Cardiac muscle cell (in vitro differentiated cells and primary cell): ENCODE measurements at regions not wholly inside any gene's neighbourhood (a gene's known extent, or its start where the extent isn't known, plus 50 kb on each side); places are given as distances from the start of the nearest gene placed in this dataset.

ENCODE experiments used
- DNase-seq, 2 donors: peaks; one replicate each; pipeline versions ENCODE4 v3.0.0 to v3.0.0-alpha.2; 2010 to 2017; ENCODE audit warnings: low read depth in 1 of 2, low spot score in 1 of 2
- H3K27ac ChIP-seq: fragments of 200-600 bp; sonication (generic); 2 replicates; pipeline ENCODE4 v1.5.1; 2016
- H3K27me3 ChIP-seq: fragments of 200-600 bp; sonication (generic); 2 replicates; pipeline ENCODE4 v1.6.0; 2016; ENCODE audit warnings: control low read depth
- H3K36me3 ChIP-seq: fragments of 200-600 bp; sonication (generic); 2 replicates; pipeline ENCODE4 v1.5.1; 2016; ENCODE audit warnings: control low read depth
- H3K4me1 ChIP-seq: fragments of 200-600 bp; sonication (generic); 2 replicates; pipeline ENCODE4 v1.8.1; 2017; ENCODE audit warnings: low read depth, mild to moderate bottlenecking, mixed run types
- H3K4me3 ChIP-seq: fragments of 200-600 bp; sonication (generic); 2 replicates; pipeline ENCODE4 v1.5.1; 2016; ENCODE audit warnings: mild to moderate bottlenecking
- H3K9me3 ChIP-seq: fragments of 200-600 bp; sonication (generic); 2 replicates; pipeline ENCODE4 v1.5.1; 2017; ENCODE audit warnings: low read depth, mild to moderate bottlenecking, control low read depth
- TF ChIP-seq, protein P1 (sequence below): IDR thresholded peaks from 2 replicates; pipeline ENCODE4 v1.5.1; 2012; ENCODE audit warnings: low read depth, mild to moderate bottlenecking, low read length

DNA sequence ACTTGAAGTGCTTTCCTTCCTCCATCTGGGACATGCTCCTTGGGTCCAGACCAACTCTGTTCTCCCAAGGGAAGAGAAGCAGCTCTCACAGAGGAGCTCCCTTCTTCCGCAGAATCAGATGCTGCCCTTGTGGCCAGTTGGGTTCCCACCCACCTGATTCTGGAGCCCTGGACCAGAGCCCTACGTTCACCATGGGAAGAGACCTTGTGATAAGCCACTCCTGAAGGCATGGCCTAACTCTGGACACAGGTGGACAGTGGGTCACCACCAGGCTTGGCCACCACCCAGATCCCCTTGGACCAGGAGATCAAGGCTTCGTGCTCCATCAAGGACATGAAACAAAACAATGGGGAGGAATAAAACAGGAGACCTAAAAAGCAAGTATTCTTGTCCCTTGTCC lies 172.2 kb downstream of the RPLP1 start:
- no peaks in the 10 kb centered on the region for H3K4me1 ChIP-seq
- H3K4me3 ChIP-seq, result no peak overlapping the region
- TF ChIP-seq, protein P1, sequence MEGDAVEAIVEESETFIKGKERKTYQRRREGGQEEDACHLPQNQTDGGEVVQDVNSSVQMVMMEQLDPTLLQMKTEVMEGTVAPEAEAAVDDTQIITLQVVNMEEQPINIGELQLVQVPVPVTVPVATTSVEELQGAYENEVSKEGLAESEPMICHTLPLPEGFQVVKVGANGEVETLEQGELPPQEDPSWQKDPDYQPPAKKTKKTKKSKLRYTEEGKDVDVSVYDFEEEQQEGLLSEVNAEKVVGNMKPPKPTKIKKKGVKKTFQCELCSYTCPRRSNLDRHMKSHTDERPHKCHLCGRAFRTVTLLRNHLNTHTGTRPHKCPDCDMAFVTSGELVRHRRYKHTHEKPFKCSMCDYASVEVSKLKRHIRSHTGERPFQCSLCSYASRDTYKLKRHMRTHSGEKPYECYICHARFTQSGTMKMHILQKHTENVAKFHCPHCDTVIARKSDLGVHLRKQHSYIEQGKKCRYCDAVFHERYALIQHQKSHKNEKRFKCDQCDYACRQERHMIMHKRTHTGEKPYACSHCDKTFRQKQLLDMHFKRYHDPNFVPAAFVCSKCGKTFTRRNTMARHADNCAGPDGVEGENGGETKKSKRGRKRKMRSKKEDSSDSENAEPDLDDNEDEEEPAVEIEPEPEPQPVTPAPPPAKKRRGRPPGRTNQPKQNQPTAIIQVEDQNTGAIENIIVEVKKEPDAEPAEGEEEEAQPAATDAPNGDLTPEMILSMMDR, result no peak
- H3K9me3 ChIP-seq, result no peaks in the 10 kb centered on the region
- no peak for DNase-seq
- H3K27me3 ChIP-seq, result peaks cover 6% of the 10 kb centered on the region
- no peaks in the 10 kb centered on the region for H3K36me3 ChIP-seq
- no peak overlapping the region for H3K27ac ChIP-seq

DNA sequence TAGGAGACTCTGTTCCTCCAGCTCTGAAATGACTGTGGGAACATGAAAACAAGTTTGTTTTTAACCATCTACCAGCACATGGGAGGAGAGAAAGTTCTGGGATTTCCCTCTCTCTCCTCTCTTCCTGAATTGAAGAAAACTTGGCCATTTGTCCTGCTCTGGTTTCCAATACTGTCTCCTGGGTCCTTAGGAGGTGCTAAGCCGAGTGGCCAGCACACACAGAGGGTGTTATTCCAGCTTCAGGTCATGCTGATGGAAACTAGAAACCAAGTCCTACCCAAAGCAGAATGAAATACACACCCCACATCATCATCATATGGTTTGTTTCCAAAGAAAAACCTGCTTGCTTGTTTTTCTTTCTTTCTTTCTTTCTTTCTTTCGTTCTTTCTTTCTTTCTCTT lies 172.7 kb downstream of the RPLP1 start:
- no peak for DNase-seq

DNA sequence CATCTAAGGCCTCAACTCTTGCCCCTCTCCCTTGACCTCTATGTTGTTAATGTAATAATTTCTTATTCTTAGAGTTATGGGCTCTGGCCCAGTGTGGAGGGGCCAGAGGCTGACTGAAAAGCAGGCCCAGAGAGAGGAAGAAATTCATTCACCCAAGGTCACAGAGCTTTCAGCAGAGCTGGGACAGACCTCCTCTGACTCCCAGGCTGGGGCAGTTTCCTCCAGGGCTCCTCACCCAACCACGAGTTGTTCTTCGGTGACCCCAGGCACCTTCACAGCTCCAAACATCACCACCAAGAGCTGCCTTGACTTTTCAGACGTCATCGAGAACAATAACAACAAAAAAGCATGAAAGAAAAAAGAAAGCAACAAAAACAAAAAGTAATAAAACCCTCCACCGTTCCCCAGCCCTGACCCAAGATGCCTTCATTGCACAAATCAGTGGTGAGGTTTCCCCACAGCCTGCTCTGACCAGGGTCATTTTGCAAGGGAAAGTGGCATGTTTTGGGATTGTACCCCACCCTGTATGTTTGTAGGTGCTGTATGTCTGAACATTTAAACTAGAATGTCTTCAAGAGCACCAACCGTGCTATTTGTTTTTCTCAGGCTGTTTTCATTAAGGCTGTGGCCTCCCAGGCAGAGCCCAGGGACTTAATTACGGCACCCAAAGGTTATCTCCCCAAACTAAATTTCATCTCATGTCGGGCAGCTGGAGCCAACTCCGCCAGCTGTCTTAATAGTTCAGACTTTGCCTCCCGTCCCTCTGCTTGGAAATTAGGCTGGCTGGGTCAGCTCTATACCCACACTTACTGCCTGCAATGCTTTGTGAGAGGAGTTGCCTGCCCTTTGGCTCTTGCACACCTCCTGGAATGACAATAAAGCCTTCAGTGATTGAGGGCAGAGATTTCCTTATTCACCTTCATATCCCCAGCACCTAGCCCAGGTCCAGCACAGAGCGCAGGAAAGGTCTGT lies 173.8 kb downstream of the RPLP1 start:
- Histone ChIP-seq H3K9me3 (no peaks in the 10 kb centered on the region), H3K4me1 (no peaks in the 10 kb centered on the region), H3K36me3 (no peaks in the 10 kb centered on the region), H3K27me3 (peaks cover 10% of the 10 kb centered on the region), H3K27ac (no peak overlapping the region), H3K4me3 (no peak overlapping the region)
- TF ChIP-seq, protein P1, result no peak
- no peak for DNase-seq

More for the DNA sequence above, 172.7 kb downstream of the RPLP1 start:
- Histone ChIP-seq H3K4me3 (no peak overlapping the region), H3K27ac (no peak overlapping the region), H3K9me3 (no peaks in the 10 kb centered on the region), H3K4me1 (no peaks in the 10 kb centered on the region), H3K36me3 (no peaks in the 10 kb centered on the region), H3K27me3 (peaks cover 9% of the 10 kb centered on the region)
- TF ChIP-seq, protein P1, result no peak

DNA sequence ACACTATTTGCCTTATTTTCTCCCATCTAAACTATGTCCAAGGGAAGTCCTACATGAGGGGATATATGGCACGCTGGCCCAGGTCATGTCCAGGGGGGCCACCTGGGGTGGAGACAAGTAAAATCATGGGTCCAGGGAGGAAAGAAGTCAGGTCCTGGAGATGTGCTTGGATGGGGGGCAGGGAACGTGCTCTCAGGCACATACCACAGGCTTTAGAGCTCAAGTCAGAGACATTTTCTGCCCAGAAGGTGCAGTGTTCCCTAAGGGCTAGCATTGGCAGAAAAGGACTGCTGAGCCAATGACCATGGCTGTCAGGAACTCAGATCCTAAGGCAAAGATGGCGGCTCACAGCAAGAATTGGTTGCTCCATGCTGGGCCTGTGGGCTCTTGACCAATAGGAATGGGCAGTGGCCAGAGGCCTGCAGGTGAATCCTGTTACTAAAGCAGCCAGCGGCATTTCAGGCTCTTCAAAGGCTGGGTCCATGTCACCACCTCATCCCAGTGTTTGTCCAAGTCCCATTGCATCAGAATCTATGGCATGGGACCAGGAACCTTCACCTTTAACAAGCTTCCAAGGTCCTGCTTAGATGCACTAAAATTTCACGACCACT lies 175.0 kb downstream of the RPLP1 start:
- Histone ChIP-seq H3K9me3 (no peaks in the 10 kb centered on the region), H3K27ac (no peak overlapping the region), H3K4me3 (no peak overlapping the region), H3K4me1 (no peaks in the 10 kb centered on the region), H3K27me3 (peaks cover 18% of the 10 kb centered on the region), H3K36me3 (no peaks in the 10 kb centered on the region)
- DNase-seq, result no peak
- TF ChIP-seq, protein P1, result no peak

DNA sequence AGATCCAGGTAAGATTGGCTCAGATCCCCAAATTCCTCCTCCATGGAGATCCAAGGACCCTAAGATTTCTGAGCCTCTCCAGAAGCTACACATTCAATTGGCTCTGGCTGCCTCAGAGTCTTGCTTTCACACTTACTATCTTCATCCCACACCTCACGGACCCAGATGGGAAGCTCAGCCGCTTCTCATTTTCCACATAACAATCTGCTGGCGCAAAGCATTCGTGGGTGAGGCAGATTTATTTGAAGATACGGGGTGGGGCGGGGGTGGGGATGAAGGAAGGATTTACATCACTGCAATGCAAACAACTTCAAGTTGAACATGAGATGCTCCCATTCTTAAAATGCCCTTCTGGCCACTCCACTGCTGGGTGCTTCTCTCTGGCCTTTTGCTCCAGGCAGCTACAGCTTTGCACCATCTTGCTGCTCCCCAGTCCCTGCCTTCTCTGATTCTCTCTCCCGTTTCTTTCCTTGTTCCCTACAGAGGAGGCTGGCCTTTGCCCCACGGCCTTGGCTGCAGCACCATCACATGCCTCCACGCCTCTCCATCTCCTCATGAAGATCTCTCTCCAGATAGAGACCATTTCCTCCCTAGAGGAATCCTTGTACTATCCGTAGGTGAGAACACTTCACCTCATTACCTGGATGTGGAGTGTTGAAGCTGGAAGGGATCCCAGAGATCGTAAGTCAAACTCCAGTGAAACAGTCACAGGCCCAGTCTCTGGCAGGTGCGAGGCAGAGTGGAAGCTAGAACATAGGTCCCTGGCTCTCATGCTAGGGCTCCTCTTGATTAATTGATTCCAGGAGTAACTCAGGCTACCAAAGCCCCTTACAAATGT lies 175.9 kb downstream of the RPLP1 start:
- no peak overlapping the region for H3K4me3 ChIP-seq
- TF ChIP-seq, protein P1, result no peak
- no peak overlapping the region for H3K27ac ChIP-seq
- DNase-seq, result no peak
- H3K27me3 ChIP-seq, result peaks cover 18% of the 10 kb centered on the region
- no peaks in the 10 kb centered on the region for H3K4me1 ChIP-seq
- H3K36me3 ChIP-seq, result no peaks in the 10 kb centered on the region
- H3K9me3 ChIP-seq, result no peaks in the 10 kb centered on the region
